ENCODE measurements at regions not wholly inside any gene's neighbourhood (a gene's known extent, or its start where the extent isn't known, plus 50 kb on each side); places are given as distances from the start of the nearest gene placed in this dataset.

DNA sequence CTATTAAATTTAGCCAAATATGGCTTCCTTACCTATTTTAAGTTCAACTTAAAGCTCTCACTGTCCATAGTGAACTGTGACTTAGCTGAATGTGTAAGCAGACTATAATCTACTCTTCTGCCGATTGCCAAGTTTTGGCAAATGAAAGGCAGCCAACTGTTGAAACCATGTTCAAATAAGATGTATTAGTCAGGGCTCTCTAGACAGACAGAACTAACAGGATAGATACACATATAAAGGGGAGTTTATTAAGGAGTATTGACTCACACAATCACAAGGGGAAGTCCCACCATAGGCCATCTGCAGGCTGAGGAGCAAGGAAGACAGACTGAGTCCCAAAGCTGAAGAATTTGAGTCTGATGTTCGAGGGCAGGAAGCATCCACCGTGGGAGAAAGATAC lies 837.7 kb upstream of the AUTS2 start:
- Histone ChIP-seq H3K27me3 (ENCODE audit: control insufficient read depth in 4 of 4, insufficient read depth in 4 of 4, low read length in 3 of 4) (no peaks in the 10 kb centered on the region), H3K36me3 (ENCODE audit: control insufficient read depth in 4 of 4, insufficient read depth in 3 of 4, low read depth in 1 of 4, low read length in 3 of 4) (no peaks in the 10 kb centered on the region), H3K4me3 (ENCODE audit: low read depth in 1 of 3, low read length in 3 of 3) (no peak overlapping the region), H3K4me1 (ENCODE audit: control insufficient read depth in 4 of 4, insufficient read depth in 4 of 4, low read length in 3 of 4) (no peaks in the 10 kb centered on the region), H3K9me3 (ENCODE audit: control insufficient read depth in 4 of 4, low read length in 3 of 4) (peaks cover 0 to 12% (median 6%) of the 10 kb centered on the region in 4 donors), H3K9ac (ENCODE audit: low read depth in 1 of 2, low read length in 2 of 2) (no peak overlapping the region), H3K27ac (ENCODE audit: low read depth in 1 of 2, low read length in 2 of 2) (no peak overlapping the region)
- 89% methylated on average over 3 of the region's 3 CpGs for WGBS
- DNase-seq (ENCODE audit: low spot score): no peak
- TF ChIP-seq HNF4G (IDR thresholded peaks at IDR 0.05) (no peak), FOXA2 (IDR thresholded peaks at IDR 0.05) (no peak), JUND (IDR thresholded peaks at IDR 0.05) (no peak), FOXA1 (IDR thresholded peaks at IDR 0.05) (no peak), SP1 (IDR thresholded peaks at IDR 0.05) (no peak), TAF1 (conservative IDR thresholded peaks at IDR 0.05) (no peak), HNF4A (conservative IDR thresholded peaks at IDR 0.05) (no peak), RXRA (IDR thresholded peaks at IDR 0.05) (no peak), EGR1 (IDR thresholded peaks at IDR 0.05; ENCODE audit: low read depth in 2 of 2) (no peak)
- TF ChIP-seq, protein P1, sequence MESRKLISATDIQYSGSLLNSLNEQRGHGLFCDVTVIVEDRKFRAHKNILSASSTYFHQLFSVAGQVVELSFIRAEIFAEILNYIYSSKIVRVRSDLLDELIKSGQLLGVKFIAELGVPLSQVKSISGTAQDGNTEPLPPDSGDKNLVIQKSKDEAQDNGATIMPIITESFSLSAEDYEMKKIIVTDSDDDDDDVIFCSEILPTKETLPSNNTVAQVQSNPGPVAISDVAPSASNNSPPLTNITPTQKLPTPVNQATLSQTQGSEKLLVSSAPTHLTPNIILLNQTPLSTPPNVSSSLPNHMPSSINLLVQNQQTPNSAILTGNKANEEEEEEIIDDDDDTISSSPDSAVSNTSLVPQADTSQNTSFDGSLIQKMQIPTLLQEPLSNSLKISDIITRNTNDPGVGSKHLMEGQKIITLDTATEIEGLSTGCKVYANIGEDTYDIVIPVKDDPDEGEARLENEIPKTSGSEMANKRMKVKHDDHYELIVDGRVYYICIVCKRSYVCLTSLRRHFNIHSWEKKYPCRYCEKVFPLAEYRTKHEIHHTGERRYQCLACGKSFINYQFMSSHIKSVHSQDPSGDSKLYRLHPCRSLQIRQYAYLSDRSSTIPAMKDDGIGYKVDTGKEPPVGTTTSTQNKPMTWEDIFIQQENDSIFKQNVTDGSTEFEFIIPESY (IDR thresholded peaks at IDR 0.05): no peak
- TF ChIP-seq, protein P2, sequence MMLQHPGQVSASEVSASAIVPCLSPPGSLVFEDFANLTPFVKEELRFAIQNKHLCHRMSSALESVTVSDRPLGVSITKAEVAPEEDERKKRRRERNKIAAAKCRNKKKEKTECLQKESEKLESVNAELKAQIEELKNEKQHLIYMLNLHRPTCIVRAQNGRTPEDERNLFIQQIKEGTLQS (IDR thresholded peaks at IDR 0.05): no peak
- TF ChIP-seq, protein P3, sequence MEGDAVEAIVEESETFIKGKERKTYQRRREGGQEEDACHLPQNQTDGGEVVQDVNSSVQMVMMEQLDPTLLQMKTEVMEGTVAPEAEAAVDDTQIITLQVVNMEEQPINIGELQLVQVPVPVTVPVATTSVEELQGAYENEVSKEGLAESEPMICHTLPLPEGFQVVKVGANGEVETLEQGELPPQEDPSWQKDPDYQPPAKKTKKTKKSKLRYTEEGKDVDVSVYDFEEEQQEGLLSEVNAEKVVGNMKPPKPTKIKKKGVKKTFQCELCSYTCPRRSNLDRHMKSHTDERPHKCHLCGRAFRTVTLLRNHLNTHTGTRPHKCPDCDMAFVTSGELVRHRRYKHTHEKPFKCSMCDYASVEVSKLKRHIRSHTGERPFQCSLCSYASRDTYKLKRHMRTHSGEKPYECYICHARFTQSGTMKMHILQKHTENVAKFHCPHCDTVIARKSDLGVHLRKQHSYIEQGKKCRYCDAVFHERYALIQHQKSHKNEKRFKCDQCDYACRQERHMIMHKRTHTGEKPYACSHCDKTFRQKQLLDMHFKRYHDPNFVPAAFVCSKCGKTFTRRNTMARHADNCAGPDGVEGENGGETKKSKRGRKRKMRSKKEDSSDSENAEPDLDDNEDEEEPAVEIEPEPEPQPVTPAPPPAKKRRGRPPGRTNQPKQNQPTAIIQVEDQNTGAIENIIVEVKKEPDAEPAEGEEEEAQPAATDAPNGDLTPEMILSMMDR (IDR thresholded peaks at IDR 0.05; ENCODE audit: low read depth, low read length, missing input control): no peak
- TF ChIP-seq, protein P4, sequence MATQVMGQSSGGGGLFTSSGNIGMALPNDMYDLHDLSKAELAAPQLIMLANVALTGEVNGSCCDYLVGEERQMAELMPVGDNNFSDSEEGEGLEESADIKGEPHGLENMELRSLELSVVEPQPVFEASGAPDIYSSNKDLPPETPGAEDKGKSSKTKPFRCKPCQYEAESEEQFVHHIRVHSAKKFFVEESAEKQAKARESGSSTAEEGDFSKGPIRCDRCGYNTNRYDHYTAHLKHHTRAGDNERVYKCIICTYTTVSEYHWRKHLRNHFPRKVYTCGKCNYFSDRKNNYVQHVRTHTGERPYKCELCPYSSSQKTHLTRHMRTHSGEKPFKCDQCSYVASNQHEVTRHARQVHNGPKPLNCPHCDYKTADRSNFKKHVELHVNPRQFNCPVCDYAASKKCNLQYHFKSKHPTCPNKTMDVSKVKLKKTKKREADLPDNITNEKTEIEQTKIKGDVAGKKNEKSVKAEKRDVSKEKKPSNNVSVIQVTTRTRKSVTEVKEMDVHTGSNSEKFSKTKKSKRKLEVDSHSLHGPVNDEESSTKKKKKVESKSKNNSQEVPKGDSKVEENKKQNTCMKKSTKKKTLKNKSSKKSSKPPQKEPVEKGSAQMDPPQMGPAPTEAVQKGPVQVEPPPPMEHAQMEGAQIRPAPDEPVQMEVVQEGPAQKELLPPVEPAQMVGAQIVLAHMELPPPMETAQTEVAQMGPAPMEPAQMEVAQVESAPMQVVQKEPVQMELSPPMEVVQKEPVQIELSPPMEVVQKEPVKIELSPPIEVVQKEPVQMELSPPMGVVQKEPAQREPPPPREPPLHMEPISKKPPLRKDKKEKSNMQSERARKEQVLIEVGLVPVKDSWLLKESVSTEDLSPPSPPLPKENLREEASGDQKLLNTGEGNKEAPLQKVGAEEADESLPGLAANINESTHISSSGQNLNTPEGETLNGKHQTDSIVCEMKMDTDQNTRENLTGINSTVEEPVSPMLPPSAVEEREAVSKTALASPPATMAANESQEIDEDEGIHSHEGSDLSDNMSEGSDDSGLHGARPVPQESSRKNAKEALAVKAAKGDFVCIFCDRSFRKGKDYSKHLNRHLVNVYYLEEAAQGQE (IDR thresholded peaks at IDR 0.05): no peak

DNA sequence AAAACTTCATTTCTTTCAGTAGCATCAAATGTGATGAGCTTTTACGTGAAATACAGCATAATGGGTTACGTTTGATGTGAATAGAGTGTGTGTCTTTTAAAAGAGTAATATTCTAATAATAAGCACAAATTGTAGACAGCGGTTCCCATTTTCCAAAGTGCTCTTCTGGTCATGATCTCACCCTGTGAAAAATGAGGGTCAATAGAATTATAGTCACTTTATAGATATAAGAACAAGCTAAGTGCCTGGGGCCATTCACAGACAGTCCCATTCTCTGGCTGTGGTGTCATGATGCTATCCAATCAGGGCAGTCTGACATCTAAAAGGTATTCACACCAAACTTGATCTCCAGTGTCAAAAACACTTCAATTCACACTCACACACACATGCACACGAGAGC lies 830.8 kb upstream of the AUTS2 start:
- WGBS: 79% methylated on average over 4 of the region's 4 CpGs
- DNase-seq (ENCODE audit: low spot score): no peak
- Histone ChIP-seq H3K4me3 (ENCODE audit: low read depth in 1 of 3, low read length in 3 of 3) (no peak overlapping the region), H3K27ac (ENCODE audit: low read depth in 1 of 2, low read length in 2 of 2) (no peak overlapping the region), H3K4me1 (ENCODE audit: control insufficient read depth in 4 of 4, insufficient read depth in 4 of 4, low read length in 3 of 4) (no peaks in the 10 kb centered on the region), H3K27me3 (ENCODE audit: control insufficient read depth in 4 of 4, insufficient read depth in 4 of 4, low read length in 3 of 4) (no peaks in the 10 kb centered on the region), H3K9ac (ENCODE audit: low read depth in 1 of 2, low read length in 2 of 2) (no peak overlapping the region), H3K9me3 (ENCODE audit: control insufficient read depth in 4 of 4, low read length in 3 of 4) (peaks cover 0 to 7% (median 4%) of the 10 kb centered on the region in 4 donors), H3K36me3 (ENCODE audit: control insufficient read depth in 4 of 4, insufficient read depth in 3 of 4, low read depth in 1 of 4, low read length in 3 of 4) (no peaks in the 10 kb centered on the region)
- TF ChIP-seq EGR1 (IDR thresholded peaks at IDR 0.05; ENCODE audit: low read depth in 2 of 2) (no peak), YY1 (IDR thresholded peaks at IDR 0.05) (no peak), HNF4A (conservative IDR thresholded peaks at IDR 0.05) (no peak), NR2F2 (IDR thresholded peaks at IDR 0.05) (no peak), JUND (IDR thresholded peaks at IDR 0.05) (no peak)
- TF ChIP-seq, protein P3 (IDR thresholded peaks at IDR 0.05; ENCODE audit: low read depth, low read length, missing input control): no peak
